Prostate gland (tissue), 2 donors: ENCODE measurements at regions not wholly inside any gene's neighbourhood (a gene's known extent, or its start where the extent isn't known, plus 50 kb on each side); places are given as distances from the start of the nearest gene placed in this dataset.

Experiments
- DNase-seq: peaks from one replicate; pipeline ENCODE4 v3.0.0-alpha.2; 2019; ENCODE audit warnings: low spot score
- H3K27ac ChIP-seq, 2 donors: fragments of 200-600 bp; sonication (generic); 2 replicates each; pipeline ENCODE4 v1.5.1; 2017 to 2019
- H3K27me3 ChIP-seq: fragments of 200-600 bp; sonication (generic); replicated peaks from 2 replicates; pipeline ENCODE4 v1.5.1; 2019; ENCODE audit not compliant: insufficient read depth
- H3K36me3 ChIP-seq, 2 donors: fragments of 200-600 bp; sonication (generic); 1 replicate in 1 of 2; 2 replicates in 1 of 2; pipeline versions ENCODE4 v1.5.1 to v1.8.1; 2017 to 2019
- H3K4me1 ChIP-seq: fragments of 200-600 bp; sonication (generic); replicated peaks from 2 replicates; pipeline ENCODE4 v1.5.1; 2019
- H3K4me3 ChIP-seq, 2 donors: fragments of 200-600 bp; sonication (generic); 2 replicates each; pipeline ENCODE4 v1.5.1; 2017 to 2019
- H3K9me3 ChIP-seq: fragments of 200-600 bp; sonication (generic); 2 replicates; pipeline ENCODE4 v1.5.1; 2017
- POLR2A ChIP-seq: fragments of 450-650 bp; IDR thresholded peaks from one replicate; pipeline ENCODE4 v1.6.1; 2016; ENCODE audit warnings: antibody characterized with exemption, mild to moderate bottlenecking
- POLR2AphosphoS5 ChIP-seq: sonication (generic); formaldehyde crosslinking; IDR thresholded peaks from one replicate; pipeline ENCODE4 v1.6.1; 2017; ENCODE audit warnings: antibody characterized with exemption
- WGBS: methylation state at CpG from one replicate; pipeline ENCODE4 v1.1.5; 2018; 5-methylcytosine and 5-hydroxymethylcytosine counted together
- intact Hi-C: fragments of 100-400 bp; cut with DNase I; formaldehyde crosslinking; loops from one replicate; pipeline ENCODE4 v1.14.2; 2022
- TF ChIP-seq, protein P1 (sequence below), 4 experiments: fragments of 200-600 bp in 2 of 4; fragments of 450-650 bp in 2 of 4; sonication (generic) in 2 of 4; IDR thresholded peaks; 1 replicate in 3 of 4; 2 replicates in 1 of 4; pipeline ENCODE4 v1.5.1; 2016 to 2019; ENCODE audit warnings: antibody characterized with exemption in 4 of 4, mild to moderate bottlenecking in 2 of 4, moderate library complexity in 2 of 4

DNA sequence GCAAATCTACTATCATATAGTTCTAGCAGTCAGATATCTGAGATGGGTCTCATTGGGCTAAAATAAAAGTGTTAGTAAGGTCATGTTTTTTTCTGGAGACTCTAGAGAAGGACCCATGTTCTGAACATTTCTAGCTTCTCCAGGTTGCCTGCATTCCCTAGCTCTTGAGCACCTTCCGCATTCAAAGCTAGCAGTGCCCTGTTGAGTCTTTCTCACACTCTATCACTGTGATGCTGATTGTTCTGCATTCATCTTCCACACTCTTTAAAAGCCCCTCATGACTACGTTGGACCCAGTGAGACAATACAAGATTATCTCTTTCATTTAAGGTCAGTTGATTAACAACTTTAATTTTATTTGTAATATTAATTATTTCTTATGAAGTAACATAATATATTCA is 433.3 kb upstream of the CHORDC1 start:
- H3K4me1 ChIP-seq = no peaks in the 10 kb centered on the region
- WGBS = 85% methylated on average over 2 of the region's 2 CpGs
- DNase-seq = no peak
- no peak overlapping the region for H3K27ac ChIP-seq
- TF ChIP-seq, protein P1, sequence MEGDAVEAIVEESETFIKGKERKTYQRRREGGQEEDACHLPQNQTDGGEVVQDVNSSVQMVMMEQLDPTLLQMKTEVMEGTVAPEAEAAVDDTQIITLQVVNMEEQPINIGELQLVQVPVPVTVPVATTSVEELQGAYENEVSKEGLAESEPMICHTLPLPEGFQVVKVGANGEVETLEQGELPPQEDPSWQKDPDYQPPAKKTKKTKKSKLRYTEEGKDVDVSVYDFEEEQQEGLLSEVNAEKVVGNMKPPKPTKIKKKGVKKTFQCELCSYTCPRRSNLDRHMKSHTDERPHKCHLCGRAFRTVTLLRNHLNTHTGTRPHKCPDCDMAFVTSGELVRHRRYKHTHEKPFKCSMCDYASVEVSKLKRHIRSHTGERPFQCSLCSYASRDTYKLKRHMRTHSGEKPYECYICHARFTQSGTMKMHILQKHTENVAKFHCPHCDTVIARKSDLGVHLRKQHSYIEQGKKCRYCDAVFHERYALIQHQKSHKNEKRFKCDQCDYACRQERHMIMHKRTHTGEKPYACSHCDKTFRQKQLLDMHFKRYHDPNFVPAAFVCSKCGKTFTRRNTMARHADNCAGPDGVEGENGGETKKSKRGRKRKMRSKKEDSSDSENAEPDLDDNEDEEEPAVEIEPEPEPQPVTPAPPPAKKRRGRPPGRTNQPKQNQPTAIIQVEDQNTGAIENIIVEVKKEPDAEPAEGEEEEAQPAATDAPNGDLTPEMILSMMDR (IDR thresholded peaks at IDR 0.05) = no peak
- no peak for TF ChIP-seq POLR2A
- TF ChIP-seq POLR2AphosphoS5 = no peak
- intact Hi-C loops = no loop called here
- H3K9me3 ChIP-seq = no peaks in the 10 kb centered on the region
- no peaks in the 10 kb centered on the region for H3K27me3 ChIP-seq
- no peak overlapping the region for H3K4me3 ChIP-seq
- no peaks in the 10 kb centered on the region for H3K36me3 ChIP-seq

DNA sequence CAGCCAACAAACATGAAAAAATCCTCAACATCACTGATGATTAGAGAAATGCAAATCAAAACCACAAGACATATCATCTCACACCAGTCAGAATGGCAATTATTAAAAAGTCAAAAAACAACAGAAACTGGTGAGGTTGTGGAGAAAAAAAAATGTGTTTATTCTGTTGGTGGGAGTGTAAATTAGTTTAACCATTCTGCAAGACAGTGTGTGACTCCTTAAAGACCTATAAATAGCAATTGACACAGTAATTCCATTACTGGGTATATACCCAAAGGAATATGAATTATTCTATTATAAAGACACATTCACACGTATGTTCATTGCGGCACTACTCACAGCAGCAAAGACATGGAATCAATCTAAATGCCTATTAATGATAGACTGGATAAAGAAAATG is 427.3 kb upstream of the CHORDC1 start:
- H3K9me3 ChIP-seq = no peaks in the 10 kb centered on the region
- TF ChIP-seq POLR2A (no peak), POLR2AphosphoS5 (no peak)
- TF ChIP-seq, protein P1 (IDR thresholded peaks at IDR 0.05) = no peak
- whole genome bisulfite sequencing = 95% methylated on average over 2 of the region's 2 CpGs
- H3K4me1 ChIP-seq = no peaks in the 10 kb centered on the region
- intact Hi-C loops = no loop called here
- no peak for DNase-seq
- H3K4me3 ChIP-seq = no peak overlapping the region
- H3K36me3 ChIP-seq = no peaks in the 10 kb centered on the region
- no peak overlapping the region for H3K27ac ChIP-seq
- H3K27me3 ChIP-seq = no peaks in the 10 kb centered on the region

DNA sequence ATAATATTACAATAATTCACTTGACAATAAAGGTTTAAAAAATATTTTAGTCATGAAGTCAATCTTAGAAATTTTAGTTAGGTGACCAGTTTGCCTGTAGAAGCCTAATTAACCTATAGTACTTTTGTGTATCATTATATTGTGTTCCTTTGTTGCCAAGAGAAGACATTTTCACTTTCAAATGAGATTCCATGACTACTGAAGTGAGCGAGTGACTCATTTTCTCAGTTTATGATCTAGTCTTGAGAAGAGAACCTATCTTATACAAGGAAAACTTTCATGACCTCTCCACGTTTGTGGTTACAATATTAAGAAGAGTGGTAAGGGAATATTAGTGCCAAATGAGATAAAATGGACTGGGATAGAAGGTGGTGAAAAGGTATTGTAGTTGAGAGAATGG is 423.9 kb upstream of the CHORDC1 start:
- 85% methylated on average over 2 of the region's 2 CpGs for WGBS

DNA sequence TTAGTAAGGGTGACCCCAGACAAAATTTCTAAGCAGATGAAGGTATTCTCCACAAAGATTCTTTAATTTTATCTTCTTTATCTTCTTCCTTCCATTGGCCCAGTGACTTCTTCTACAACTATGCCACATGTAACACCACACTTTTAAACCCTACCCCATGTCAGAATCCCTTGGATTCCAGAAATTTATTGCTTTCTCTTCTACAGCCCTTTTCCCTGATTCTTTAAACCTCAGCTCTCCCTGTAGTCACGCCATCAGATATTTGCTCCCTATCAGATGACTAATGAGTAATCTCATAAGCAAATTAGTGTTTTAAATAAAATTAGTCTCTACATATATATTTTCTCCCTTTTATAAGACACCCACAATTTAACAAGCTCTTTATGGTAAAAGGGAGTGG is 423.4 kb upstream of the CHORDC1 start:
- H3K36me3 ChIP-seq = no peaks in the 10 kb centered on the region
- no peak overlapping the region for H3K27ac ChIP-seq
- no peak overlapping the region for H3K4me3 ChIP-seq
- WGBS = 65% methylated on average over 1 of the region's 1 CpG
- H3K4me1 ChIP-seq = no peaks in the 10 kb centered on the region
- no peaks in the 10 kb centered on the region for H3K27me3 ChIP-seq
- TF ChIP-seq POLR2AphosphoS5 (no peak), POLR2A (no peak)
- TF ChIP-seq, protein P1 (IDR thresholded peaks at IDR 0.05) = no peak
- DNase-seq = no peak
- no peaks in the 10 kb centered on the region for H3K9me3 ChIP-seq
- intact Hi-C loops = no loop called here

More for the DNA sequence above, 423.9 kb upstream of the CHORDC1 start:
- H3K27ac ChIP-seq = no peak overlapping the region
- no peaks in the 10 kb centered on the region for H3K9me3 ChIP-seq
- no peak for TF ChIP-seq POLR2A
- TF ChIP-seq POLR2AphosphoS5 = no peak
- TF ChIP-seq, protein P1 (IDR thresholded peaks at IDR 0.05) = no peak
- H3K4me3 ChIP-seq = no peak overlapping the region
- DNase-seq = no peak
- H3K27me3 ChIP-seq = no peaks in the 10 kb centered on the region
- no peaks in the 10 kb centered on the region for H3K36me3 ChIP-seq
- H3K4me1 ChIP-seq = no peaks in the 10 kb centered on the region
- intact Hi-C loops = no loop called here

DNA sequence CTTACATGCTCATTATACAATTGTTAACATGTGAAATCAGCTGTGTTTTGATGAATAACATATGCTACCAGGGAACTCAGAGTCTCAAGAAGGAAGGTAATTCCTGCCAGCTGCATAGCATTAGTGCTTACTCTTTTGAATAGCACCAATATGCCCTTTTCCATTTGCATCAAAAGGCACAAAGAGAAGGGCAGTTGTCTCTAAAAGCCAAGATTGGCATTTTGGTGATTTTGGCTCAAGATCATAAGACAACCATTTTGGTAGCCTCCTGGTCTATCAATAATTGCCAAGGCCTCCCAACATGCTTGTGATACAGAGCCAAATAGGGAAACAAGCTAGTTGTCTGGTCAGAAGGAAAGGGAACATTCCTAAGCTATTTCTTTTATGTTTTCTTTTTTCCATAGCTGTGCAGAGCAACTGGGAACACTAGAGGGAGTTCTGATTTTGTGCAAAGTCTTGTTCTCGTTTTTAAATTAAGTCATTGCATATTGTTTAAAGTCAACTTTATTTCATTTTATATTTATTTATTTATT is 416.7 kb upstream of the CHORDC1 start:
- no peaks in the 10 kb centered on the region for H3K9me3 ChIP-seq
- H3K4me1 ChIP-seq = no peaks in the 10 kb centered on the region
- H3K27me3 ChIP-seq = no peaks in the 10 kb centered on the region
- no peak overlapping the region for H3K4me3 ChIP-seq
- no peak overlapping the region for H3K27ac ChIP-seq
- WGBS = 0% methylated on average over 1 of the region's 1 CpG
- no peak for DNase-seq
- TF ChIP-seq POLR2AphosphoS5 (no peak), POLR2A (no peak)
- TF ChIP-seq, protein P1 (IDR thresholded peaks at IDR 0.05) = no peak
- H3K36me3 ChIP-seq = no peaks in the 10 kb centered on the region
- intact Hi-C loops = no loop called here
